Aorta (tissue), 5 donors: ENCODE measurements at regions not wholly inside any gene's neighbourhood (a gene's known extent, or its start where the extent isn't known, plus 50 kb on each side); places are given as distances from the start of the nearest gene placed in this dataset.

Source experiments
- ATAC-seq: fragments of 200-7000 bp; cut with Tn5 transposase; one replicate; pipeline ENCODE4 v1.9.1; 2022; ENCODE audit warnings: moderate library complexity; ENCODE audit not compliant: low FRiP score
- DNase-seq, 2 donors: peaks; one replicate each; pipeline ENCODE4 v3.0.0-alpha.2; 2020
- H3K27ac ChIP-seq, 2 donors: one replicate each; pipeline ENCODE4 v1.5.1; 2013; ENCODE audit warnings: low read length in 2 of 2, mild to moderate bottlenecking in 2 of 2, moderate library complexity in 2 of 2, control low read depth in 1 of 2, inconsistent platforms in 1 of 2, low read depth in 1 of 2
- H3K27me3 ChIP-seq, 2 donors: one replicate each; pipeline ENCODE4 v1.6.1; 2013; ENCODE audit warnings: control low read depth in 1 of 2, low read length in 1 of 2, mild to moderate bottlenecking in 1 of 2, moderate library complexity in 1 of 2; ENCODE audit not compliant: insufficient read depth in 2 of 2, control insufficient read depth in 1 of 2
- H3K36me3 ChIP-seq, 2 donors: one replicate each; pipeline ENCODE4 v1.6.1; 2013; ENCODE audit warnings: control low read depth in 1 of 2, low read length in 1 of 2, mild to moderate bottlenecking in 1 of 2; ENCODE audit not compliant: insufficient read depth in 2 of 2, control insufficient read depth in 1 of 2
- H3K4me1 ChIP-seq, 2 donors: one replicate each; pipeline ENCODE4 v1.6.1; 2013; ENCODE audit warnings: low read length in 2 of 2, control low read depth in 1 of 2, mild to moderate bottlenecking in 1 of 2, moderate library complexity in 1 of 2; ENCODE audit not compliant: insufficient read depth in 2 of 2, control insufficient read depth in 1 of 2
- H3K4me3 ChIP-seq, 2 donors: one replicate each; pipeline ENCODE4 v1.5.1; 2013; ENCODE audit warnings: low read length in 2 of 2, control low read depth in 1 of 2, mild to moderate bottlenecking in 1 of 2
- H3K9me3 ChIP-seq: one replicate; pipeline ENCODE4 v1.6.1; 2013; ENCODE audit warnings: mild to moderate bottlenecking, low read length; ENCODE audit not compliant: control insufficient read depth
- WGBS, 2 donors: extraction: QIAGEN DNeasy Blood & Tissue Kit; methylation state at CpG; one replicate each; pipeline ENCODE4 v1.1.7; 2013; 5-methylcytosine and 5-hydroxymethylcytosine counted together
- intact Hi-C, 2 donors: fragments of 100-400 bp; cut with DNase I; formaldehyde crosslinking; loops; one replicate each; pipeline versions ENCODE4 v1.14.2 to v1.15.0; 2022
- donor health status: healthy with polysubstance abuse.
- donor health status: Bipolar disorder and iron deficiency.
- donor health status: DM: no; HTN: no; CAD: no.
- donor health status: DM: no; HTN: no; CAD: no.
- donor health status: DM: yes; HTN: yes; CAD: no.

- WGBS, 2 donors, result 85 to 87% methylated on average over 3 of the region's 3 CpGs
- Histone ChIP-seq H3K4me3 (no peak overlapping the region), H3K4me1 (no peaks in the 10 kb centered on the region), H3K36me3 (no peaks in the 10 kb centered on the region), H3K9me3 (no peaks in the 10 kb centered on the region), H3K27me3 (no peaks in the 10 kb centered on the region), H3K27ac (no peak overlapping the region)
- intact Hi-C loops, result no loop called here
- ATAC-seq, result no peak
- no peak for DNase-seq
Observed at GRCh38 chr2:181784556-181784955, 104.2 kb upstream of the NEUROD1 start.

GRCh38 chr2:181785691-181786344 is 105.5 kb upstream of the NEUROD1 start:
- DNase-seq (no peak), ATAC-seq (no peak)
- Histone ChIP-seq H3K4me1 (no peaks in the 10 kb centered on the region), H3K9me3 (no peaks in the 10 kb centered on the region), H3K27me3 (no peaks in the 10 kb centered on the region), H3K27ac (no peak overlapping the region), H3K4me3 (no peak overlapping the region), H3K36me3 (no peaks in the 10 kb centered on the region)
- intact Hi-C loops, result no loop called here
- 51 to 55% methylated on average over 2 of the region's 2 CpGs for WGBS, 2 donors

- no peak for DNase-seq
- Histone ChIP-seq H3K36me3 (no peaks in the 10 kb centered on the region), H3K27ac (no peak overlapping the region), H3K27me3 (no peaks in the 10 kb centered on the region), H3K4me3 (no peak overlapping the region), H3K4me1 (no peaks in the 10 kb centered on the region), H3K9me3 (no peaks in the 10 kb centered on the region)
- intact Hi-C loops, result no loop called here
- ATAC-seq, result no peak
- WGBS, 2 donors, result 95 to 96% methylated on average over 4 of the region's 4 CpGs
Observed at GRCh38 chr2:181786371-181787228, 104.9 kb upstream of the ITPRID2 start.

- ATAC-seq, result no peak
- intact Hi-C loops, result no loop called here
- no peaks in the 10 kb centered on the region for H3K4me1 ChIP-seq
- H3K9me3 ChIP-seq, result no peaks in the 10 kb centered on the region
- H3K27me3 ChIP-seq, result no peaks in the 10 kb centered on the region
- H3K4me3 ChIP-seq, result no peak overlapping the region
- no peak overlapping the region for H3K27ac ChIP-seq
- H3K36me3 ChIP-seq, result no peaks in the 10 kb centered on the region
- 93 to 96% methylated on average over 3 of the region's 3 CpGs for WGBS, 2 donors
- no peak for DNase-seq
Observed at GRCh38 chr2:181787310-181788048, 104.1 kb upstream of the ITPRID2 start.

GRCh38 chr2:181788897-181789555 is 102.5 kb upstream of the ITPRID2 start:
- intact Hi-C loops, result no loop called here
- Histone ChIP-seq H3K9me3 (no peaks in the 10 kb centered on the region), H3K27me3 (no peaks in the 10 kb centered on the region), H3K4me1 (no peaks in the 10 kb centered on the region), H3K27ac (no peak overlapping the region), H3K36me3 (no peaks in the 10 kb centered on the region), H3K4me3 (no peak overlapping the region)
- no peak for DNase-seq
- ATAC-seq, result no peak
- WGBS, 2 donors, result 97 to 98% methylated on average over 3 of the region's 3 CpGs

- no peaks in the 10 kb centered on the region for H3K4me1 ChIP-seq
- intact Hi-C loops, result loop anchor here in 1 of 2 donors (5.0 kb wide), 1 partner anchor 102 kb away; the partner anchor contains the start of gene ITPRID2
- H3K9me3 ChIP-seq, result peaks cover 1% of the 10 kb centered on the region
- no peak overlapping the region for H3K4me3 ChIP-seq
- no peak for DNase-seq
- no peaks in the 10 kb centered on the region for H3K36me3 ChIP-seq
- WGBS, 2 donors, result 92 to 95% methylated on average over 4 of the region's 4 CpGs
- ATAC-seq, result no peak
- H3K27ac ChIP-seq, result no peak overlapping the region
- no peaks in the 10 kb centered on the region for H3K27me3 ChIP-seq
Observed at GRCh38 chr2:181789827-181790448, 101.6 kb upstream of the ITPRID2 start.

- Histone ChIP-seq H3K9me3 (peaks cover 1% of the 10 kb centered on the region), H3K27me3 (no peaks in the 10 kb centered on the region), H3K4me3 (no peak overlapping the region), H3K27ac (no peak overlapping the region), H3K36me3 (no peaks in the 10 kb centered on the region), H3K4me1 (no peaks in the 10 kb centered on the region)
- DNase-seq (no peak), ATAC-seq (no peak)
- 80 to 83% methylated on average over 10 of the region's 10 CpGs for WGBS, 2 donors
- intact Hi-C loops, result loop anchor here in 1 of 2 donors (5.0 kb wide), 1 partner anchor 101 kb away; the partner anchor contains the start of gene ITPRID2
Observed at GRCh38 chr2:181790716-181791649, 100.5 kb upstream of the ITPRID2 start.
